Amygdala (tissue), 56 donors: ENCODE measurements at regions not wholly inside any gene's neighbourhood (a gene's known extent, or its start where the extent isn't known, plus 50 kb on each side); places are given as distances from the start of the nearest gene placed in this dataset.

Experiments used
- DNase-seq, 56 donors: peaks; one replicate each; lab custom pipeline; 2025; lab: John Stamatoyannopoulos, UW

DNA sequence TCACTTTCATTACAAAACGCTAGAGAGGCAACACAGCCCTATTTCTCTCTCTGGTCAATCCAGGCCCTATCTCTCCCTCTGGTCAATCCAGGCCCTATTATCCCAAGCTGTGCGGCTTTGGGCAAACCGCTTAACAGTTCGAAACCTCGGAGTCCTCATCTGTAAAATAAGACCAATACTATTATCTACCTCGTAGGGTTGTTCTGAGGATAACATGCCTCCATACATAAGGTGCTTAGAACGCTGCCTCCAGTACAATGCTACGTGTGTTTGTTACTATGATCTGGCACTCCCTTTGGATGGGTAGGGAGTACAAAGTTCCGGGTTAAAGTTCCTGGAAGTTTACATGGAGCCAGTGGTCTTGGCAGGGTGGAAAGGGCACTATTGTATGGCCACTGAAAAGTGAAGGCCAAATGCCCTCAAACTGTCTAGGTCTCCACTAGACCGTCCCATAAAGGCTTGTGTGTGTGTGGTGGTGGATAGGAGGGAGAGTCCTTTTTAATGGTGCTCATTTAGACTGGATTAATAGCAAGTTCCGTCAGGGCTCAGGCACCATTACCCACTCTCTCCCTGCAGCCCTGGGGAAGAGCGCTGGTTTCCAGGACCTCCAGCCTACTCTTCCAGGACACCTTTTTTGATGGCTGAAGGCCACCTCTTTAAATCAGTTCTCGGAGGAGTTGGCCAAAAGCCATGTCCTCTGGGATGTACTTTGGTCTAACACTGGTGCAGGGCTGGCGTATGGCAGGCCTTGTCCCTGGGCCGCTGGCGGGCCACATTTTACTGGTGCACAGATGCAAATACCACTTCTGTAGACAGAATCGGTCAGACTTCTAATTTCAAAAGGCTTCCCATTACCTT, 75.6 kb upstream of the BCOR start:
- no peak for DNase-seq

DNA sequence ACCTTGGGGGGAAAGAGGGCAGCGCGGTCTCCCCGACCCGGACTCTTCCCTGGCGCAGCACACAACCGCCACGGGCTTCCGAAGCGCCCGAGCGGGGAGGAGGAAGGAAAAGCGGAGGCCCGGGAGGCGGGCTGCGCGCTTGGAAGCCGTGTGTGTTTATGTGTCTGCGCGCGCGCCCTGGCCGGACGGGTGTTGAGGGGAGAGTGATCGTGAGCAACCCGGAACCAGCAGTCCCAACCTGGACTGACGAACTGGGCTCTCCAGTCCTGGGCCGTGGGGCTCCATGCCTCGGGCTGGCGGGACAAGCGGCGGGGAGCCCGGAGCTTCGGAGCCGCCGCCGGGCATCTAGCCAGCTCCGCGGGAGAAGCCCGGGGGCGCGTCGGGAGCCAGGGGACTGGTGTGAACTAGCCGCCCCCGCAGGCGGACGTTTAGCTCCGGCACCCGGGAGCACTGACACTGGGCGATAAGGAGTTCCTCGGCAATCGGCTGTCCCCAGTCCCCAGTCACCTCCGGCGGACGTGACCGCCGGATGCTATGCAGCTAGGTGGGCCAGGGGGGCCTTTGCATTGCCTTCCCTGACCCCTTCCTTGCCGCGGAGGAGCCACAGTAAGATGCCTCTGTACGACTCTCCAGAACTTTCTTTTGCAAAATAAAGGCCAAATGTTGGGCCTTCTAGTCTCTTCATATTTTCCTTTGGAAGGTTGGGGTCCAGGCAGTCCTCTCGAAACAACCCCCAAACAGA, 74.8 kb upstream of the BCOR start:
- DNase-seq: peak in 20 of 56 donors; percentile 5 to 49 (median 23)

DNA sequence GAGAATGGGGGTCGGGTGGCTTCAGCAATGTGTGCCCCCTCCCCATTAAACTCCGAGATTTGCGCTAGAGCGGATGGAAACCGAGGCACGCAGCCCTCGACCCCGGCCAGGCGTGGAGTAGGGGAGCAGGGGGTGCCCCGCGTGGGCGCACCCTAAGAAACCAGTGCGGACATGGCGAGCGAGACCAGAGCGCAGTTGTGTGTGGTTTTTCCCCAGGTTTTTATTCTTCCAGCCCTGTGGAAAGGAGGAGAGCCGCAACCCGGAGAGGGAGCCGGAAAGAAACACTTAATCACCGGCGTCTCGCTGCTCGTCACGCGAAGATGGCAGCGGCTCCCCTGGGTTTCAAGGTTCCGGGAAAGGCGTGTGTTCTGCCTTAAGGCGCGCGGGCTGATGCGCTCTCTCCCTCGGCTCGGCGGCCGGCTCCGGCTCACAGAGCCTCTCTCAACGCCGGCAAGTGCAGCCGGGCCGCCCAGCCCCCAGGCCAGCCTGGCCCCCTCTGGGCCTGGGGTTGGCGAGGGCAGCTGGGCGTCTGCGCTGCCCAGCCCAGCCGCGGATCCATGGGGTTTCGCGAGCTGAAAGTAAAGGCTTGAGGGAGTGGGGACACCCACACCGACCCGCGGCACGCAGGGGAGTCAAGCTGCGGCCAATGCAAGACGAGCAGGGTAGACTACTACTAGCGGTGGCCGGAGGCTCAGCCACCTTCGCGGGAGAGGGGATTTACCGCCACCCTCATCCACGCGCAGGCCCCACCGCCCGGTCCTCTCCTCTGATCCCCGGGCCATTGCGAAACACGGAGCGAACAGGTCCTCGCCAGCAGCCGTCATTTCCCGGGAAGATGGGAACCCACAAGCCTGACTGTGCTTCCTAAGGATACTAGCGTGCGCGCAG, 74.0 kb upstream of the BCOR start:
- DNase-seq: peak in 9 of 56 donors; percentile 10 to 49 (median 28)

DNA sequence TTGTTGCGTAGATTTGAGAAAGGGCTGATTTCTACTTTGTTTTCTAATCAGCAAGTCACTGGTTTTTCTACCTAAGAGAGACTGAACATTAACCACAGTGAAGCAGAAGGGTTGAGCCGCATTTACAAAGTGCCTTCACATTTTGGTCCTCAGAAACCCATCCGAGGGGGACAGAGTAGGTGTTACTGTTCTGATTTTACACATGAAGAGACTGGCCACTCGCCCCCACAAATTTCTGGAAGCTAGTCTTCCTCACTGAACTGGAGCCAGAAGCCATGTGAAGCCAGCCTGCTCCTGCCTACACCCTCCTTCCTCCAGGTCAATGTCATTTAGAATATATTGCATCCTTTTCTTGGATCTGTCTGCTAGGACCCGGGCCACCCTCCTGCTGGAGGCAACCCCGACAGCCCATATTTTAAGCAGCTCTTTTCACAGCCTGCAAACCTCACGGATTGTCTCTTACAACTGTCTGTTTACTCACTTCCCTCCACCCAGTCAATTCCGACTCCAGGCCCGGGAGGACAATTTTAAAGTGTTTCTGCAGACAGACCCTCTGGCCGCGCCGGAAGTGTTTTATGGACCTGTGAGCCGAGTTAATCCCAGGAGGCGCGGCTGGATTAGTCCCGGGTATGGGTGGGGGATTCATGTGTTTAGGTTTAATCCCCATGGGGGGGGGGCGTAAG, 73.2 kb upstream of the BCOR start:
- peak in 1 of 56 donors; percentile 9 for DNase-seq

DNA sequence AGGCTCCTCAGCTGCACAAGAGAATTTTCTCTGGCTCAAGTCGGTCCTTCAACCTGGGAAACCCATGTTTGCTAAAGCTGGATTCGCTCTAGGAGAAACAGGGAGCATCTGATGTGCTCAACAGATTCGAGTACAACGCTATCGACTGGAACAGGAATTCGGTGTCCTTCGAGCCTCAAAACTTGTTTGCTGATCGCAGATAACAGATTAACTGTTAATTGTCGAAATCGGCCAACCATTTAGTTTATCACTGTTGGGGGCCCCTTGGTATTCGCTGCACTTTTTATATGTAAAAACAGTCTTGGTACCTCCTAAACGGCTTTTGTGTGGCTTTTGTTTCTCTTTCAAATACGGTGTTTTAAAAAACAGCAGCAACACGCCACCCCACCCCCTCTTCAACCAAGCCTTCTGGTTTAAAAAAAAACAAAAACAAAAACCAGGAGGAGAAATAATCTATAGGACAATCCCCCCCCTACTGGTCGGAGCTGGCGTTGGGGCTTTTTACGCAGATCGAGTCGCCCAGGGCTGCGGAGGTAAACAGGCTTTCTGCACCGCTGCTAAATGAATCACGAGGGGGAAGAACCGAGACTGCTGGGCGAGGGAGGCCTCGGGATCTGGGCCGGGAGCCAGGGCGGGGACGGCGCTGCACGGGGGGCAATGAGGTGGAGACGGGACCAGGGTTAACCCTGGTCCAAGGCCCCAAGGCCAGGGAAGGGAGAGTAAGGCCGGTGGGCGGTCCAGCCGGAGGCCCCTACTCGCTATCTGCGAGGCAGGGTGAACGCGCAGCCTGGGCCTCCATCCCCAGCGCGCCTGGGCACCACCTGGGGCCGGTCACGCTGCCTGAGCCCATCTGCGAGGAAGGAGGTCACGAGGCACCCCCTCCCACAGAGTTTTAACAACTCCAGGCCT, 71.7 kb upstream of the BCOR start:
- peak in 1 of 56 donors; percentile 5 for DNase-seq

DNA sequence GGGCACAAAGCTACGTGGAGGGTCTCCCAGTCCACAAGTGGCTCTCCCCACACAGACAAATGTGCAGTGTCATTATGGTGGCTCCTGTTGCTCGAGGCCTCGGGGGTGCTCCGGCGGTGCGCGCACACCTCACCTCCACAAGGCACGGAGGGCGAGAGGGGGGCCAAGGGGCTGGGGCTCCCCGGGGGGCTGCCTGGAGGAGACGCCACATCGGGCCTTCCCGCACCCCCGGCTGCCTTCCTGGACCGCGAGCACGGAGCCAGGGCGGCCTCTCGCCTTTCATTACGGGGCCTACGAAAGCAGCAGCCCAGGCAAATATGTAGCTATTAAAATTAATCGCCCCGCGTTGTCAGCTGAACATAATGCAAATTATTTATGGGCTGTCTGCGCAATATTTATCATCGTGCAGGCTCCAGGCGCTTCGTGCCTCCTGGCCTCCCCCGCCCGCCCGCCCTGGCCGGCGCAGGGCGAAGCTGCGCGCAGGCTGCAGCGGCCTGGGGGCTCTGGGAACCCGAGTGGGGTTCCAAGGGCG, 70.8 kb upstream of the BCOR start:
- no peak for DNase-seq

DNA sequence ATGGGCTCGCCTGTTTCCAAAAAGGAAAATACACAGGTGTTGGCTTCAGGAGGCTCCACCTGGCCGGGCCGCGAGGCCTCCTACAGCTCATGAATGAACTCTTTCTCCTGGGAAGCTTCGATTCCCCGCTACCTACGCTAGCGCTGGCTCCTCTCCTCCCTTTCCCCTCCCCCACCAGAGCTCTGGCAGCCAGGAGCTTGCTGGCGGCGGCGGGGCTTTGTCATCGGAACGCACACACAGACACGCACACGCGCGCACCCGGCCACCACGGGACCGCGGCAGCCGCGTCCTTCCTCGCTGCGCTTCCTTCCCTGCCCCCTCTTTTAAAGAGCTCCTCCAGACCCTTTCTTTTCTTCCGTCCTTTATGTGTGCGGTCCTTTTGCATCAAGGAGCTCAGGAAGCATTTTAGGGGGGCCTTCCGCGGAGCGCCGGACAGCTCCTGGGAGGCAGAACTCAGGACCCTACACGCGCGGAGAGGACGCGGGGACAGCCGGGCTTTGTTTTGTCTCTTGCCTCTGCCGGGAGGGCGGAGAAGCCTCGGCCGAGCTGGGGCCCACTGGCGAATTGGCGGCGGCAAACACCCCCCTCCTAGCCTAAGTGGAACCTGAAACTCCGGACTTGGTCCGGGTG, 70.2 kb upstream of the BCOR start:
- DNase-seq: peak in 20 of 56 donors; percentile 2 to 40 (median 12)

DNA sequence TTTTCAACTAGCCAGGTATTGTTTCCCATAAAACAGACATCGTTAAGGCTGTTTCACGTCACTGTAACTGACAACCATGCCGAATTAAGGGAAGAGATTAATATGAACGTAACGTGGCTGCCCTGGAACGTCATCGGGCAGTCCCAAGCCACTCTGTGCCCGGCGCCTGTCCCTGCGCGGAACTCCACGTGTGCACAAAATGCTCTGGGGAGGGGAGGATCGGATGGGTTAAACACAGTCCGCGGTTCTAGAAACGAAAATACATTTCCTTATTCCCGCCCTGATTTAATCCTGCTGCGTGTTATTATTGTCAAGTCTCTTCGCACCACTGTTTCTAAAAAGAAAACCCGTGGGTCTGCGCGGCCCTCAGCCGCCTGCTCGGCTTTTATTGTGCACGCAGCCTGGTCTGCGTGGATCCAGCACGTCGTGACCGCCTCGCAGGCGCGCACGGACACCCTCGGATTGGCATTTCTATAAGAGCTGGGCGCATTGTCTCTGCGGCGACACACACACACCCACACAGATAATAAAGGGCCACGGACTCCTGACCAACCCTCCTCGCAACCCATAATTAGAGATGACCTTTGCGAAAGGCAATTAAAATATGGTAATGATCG, 69.6 kb upstream of the BCOR start:
- DNase-seq: peak in 1 of 56 donors; percentile 14

DNA sequence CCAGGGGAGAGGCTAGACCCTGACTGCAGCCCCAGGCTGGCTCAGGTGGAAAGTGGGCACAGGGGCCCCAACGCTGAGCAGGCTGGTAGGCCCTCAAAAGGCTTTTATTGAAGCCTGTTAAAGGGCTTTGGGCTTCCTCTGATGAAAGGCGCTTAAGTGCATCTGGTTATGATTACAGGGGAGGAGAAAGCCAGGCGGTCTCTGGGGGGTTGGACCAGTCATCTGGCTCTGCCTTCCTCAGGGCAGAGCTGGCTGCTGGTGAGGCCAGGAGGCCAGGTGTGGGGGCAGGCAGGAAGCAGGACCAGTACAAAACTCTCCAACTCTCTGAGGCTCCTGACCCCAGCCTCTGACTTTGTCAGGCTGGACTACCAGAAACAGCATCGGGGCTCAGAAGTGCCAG, 68.8 kb upstream of the BCOR start:
- no peak for DNase-seq

DNA sequence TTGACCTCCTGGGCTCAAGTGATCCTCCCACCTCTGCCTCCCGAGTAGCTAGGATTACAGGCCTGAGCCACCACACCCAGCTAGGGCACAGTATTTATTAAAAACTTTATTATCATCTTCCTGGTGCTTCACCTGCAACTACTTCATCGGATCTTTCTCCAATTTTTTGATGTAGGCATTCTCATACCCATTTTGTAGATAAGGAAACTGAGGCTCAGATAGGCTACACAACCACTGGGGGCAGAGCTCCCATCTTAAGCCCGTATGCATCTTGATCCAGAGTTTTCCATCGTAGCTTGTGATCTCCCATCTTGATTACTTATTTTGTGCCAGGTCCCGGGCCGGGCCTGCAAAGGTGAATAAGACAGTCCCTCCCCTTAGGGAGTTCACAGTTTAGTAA, 68.1 kb upstream of the BCOR start:
- DNase-seq: no peak

DNA sequence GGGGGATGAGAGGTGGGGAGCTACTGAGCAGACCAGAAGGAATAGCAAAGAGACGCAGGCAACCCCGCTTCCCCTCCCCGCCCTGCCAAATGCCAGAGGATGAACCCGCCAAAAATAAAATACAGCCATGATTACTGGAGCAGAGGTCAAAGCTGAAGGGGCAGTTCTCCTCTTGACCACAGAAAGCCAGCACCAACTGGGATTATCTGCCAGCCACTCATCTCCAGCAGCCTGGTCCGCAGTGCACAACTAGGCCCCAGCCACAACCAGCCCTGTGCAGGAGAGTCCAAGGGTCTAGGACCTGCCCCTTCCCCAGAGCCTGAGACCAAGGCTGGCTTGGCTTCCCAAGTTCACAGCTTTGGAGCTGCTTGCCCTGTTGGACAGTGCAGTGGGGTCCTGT, 67.4 kb upstream of the BCOR start:
- DNase-seq: no peak

DNA sequence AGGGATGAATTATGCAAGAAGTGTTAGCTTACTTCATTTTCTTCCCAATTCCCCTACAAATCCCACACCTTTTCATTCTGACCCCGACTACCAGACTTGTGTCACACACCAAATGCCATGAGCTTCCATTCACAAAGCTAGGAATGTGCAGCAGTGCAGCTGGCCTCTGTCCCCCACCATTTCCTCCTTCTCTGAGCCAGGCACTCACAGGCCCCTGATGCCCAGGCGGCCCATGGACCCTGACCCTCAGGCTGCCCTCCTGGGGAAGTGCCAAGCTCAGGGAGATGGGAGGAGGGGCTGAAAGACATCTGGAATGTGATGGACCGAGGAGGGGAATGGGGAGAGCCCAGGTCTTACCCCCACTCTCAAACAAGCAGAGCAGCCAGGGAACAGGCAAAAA, 67.0 kb upstream of the BCOR start:
- DNase-seq: no peak

DNA sequence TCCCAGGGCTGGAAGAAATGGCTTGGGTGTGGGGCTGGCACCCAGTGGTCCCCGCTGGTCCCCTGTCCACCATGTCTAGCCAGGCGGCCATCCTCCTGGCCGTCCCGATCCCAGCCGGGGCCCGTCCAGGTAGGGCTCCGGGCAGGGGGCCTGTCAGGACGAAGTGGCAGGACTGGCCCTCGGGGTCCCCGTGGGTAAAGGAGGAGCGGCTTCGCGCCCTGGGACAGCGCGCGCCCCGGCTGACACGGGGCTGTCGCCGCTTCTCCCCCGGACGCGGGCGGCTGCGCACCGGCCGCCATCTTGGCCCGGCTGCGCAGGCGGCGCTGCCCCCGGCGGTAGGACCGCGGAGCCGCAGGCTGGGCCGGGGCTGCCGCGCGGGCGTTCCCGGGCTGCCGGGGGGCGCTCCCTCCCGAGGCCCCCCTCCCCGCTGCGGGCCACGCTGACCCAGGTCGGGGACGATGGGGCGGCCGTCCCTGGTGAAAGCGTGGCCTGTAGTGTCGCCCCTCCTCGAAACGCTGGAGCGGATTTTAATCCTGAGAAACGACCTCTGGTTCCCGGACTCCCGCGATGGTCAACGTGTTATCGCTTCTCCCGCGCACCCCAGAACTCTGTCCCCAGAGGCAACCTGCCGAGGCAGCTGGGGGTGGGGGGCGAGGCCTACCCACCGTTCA, 60.4 kb upstream of the BCOR start:
- peak in 17 of 56 donors; percentile 1 to 52 (median 17) for DNase-seq

DNA sequence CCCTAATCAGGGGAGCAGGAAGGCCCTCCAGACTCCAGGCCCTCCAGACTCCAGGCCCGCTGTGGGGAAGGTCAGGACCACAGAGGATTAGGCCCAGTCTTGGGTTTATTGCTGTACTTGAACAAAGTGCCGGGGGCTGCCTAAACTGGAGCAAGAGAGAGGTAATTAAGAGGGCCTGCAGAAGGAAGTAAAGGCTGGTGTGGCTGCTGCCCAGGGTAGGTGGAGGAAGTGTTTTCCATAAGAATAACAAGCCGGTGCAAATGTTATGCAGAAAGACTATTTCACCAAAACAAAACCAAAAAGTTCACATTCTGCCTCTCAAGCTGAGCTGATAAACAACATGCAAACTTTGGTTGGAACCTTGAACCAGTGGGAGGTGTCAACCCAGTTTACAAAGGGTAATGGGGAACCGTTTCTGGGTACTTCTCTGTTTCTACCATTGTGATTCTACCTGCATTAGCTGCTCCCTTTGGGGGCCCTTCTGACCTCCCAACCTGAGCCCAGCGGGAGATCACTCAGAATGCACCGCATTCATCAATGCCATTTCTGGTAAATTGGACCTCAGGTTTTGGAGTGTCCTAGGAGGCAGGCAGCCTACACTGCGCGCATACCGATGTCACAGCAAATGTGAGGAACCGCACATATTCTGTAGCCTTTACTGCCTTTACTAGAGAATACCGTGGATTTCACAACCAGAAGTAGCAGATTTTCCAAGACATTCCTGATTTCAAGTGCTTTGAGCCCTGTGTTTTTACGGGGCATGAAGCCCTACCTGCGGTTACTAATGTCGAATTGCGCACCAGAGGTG, 59.7 kb upstream of the BCOR start:
- no peak for DNase-seq

DNA sequence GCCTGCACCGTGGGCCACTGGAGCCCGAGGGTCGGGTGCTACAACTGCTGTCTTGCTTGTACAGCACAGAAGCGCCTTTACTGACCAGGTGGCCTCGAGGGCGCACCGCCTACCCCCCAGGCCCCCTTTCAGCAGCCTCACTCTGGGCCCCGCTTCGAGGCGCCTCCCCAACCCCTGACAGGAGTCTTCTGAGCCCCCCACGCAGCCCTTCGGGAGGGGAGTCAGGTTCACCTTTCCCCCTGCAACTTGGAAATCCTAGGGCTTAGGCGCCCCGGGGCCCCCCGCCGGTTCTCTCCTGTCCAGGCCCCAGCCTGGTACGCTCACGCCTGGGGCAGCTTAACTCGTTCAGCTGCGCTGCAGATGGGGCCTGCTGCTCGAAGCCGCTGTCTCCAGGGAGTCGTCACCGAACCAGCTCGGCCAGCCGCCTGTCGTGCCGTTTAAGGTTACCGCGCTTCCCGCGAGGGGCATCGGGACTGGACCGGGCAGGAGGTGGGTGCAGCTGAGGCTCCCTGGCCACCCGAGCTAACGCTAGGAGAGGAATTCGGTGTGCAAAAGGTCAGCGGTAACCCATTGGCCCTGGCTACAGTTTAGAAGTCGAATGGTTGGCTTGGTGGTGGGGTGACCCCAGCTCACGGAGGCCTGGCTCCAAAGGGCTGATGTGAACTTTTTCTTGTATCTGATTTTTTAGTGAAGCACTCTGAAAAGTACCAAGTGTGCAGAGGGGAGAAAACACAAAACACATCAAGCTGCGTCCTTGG, 58.9 kb upstream of the BCOR start:
- DNase-seq: no peak
